ENCODE measurements at regions not wholly inside any gene's neighbourhood (a gene's known extent, or its start where the extent isn't known, plus 50 kb on each side); places are given as distances from the start of the nearest gene placed in this dataset.

DNA sequence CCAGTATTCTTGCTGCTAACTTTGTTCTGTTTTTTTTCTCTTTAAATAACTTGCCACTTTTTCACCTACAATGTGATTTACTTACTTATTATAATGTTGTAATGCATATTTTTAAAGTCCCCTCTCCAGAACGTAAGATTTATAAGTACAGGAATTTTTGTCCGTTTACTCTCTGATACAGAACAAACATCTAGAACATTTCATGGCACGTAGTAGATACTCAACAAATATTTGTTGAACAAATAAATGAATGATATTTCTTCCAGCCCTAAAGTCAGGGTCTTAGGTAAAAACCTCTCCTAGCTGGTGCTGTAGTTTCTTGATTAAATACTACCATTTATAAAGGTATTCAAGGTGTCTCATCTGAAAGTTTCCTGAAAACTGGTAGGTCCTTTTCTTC is 125.1 kb downstream of the ZBTB18 start:
- DNase-seq (ENCODE audit: low read depth) = no peak
- TF ChIP-seq, protein P1, sequence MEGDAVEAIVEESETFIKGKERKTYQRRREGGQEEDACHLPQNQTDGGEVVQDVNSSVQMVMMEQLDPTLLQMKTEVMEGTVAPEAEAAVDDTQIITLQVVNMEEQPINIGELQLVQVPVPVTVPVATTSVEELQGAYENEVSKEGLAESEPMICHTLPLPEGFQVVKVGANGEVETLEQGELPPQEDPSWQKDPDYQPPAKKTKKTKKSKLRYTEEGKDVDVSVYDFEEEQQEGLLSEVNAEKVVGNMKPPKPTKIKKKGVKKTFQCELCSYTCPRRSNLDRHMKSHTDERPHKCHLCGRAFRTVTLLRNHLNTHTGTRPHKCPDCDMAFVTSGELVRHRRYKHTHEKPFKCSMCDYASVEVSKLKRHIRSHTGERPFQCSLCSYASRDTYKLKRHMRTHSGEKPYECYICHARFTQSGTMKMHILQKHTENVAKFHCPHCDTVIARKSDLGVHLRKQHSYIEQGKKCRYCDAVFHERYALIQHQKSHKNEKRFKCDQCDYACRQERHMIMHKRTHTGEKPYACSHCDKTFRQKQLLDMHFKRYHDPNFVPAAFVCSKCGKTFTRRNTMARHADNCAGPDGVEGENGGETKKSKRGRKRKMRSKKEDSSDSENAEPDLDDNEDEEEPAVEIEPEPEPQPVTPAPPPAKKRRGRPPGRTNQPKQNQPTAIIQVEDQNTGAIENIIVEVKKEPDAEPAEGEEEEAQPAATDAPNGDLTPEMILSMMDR (conservative IDR thresholded peaks at IDR 0.05; ENCODE audit: low read depth, low read length) = no peak
- H3K4me3 ChIP-seq (ENCODE audit: low read length) = no peak overlapping the region

DNA sequence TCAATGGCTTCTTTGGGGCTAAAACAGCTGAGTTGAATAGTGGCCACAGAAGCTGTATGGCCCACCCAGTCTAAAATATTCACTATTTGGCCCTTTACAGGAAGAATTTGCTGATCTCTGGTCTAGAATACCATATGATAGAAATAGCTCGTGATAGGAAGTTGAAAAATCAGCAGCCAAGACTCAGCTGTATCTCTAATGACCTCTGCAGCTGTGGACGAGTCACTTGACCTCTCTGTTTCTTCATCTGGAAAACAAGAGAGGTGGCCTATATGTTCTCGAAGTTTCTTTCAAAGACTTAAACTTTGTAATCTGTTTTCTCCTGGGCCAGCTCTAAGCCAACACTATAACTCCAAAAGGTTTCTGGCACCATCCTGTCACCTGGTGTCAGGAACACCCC is 129.2 kb downstream of the ZBTB18 start:
- H3K4me3 ChIP-seq (ENCODE audit: low read length) = no peak overlapping the region
- TF ChIP-seq, protein P1 (conservative IDR thresholded peaks at IDR 0.05; ENCODE audit: low read depth, low read length) = no peak
- no peak for DNase-seq (ENCODE audit: low read depth)

DNA sequence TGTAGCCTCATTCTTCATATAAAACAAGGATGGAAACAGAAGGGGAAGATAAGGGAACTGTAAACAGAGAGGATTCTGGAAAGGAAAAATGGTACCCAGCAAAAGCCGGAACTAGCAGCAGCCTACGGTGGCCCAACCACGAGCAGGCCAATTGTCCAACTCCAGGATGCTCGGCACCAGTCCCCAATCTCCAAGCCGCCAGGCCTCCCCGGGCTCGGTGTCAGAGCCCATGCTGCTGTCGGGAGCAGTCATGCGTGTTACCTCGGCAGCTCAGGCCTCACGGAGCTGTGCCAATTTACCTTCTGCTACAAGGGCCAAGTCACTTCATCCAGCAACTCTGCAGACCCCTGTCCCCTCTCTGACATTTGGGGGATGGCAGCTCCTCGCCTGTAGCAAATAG is 130.8 kb downstream of the ZBTB18 start:
- DNase-seq (ENCODE audit: low read depth) = no peak
- TF ChIP-seq, protein P1 (conservative IDR thresholded peaks at IDR 0.05; ENCODE audit: low read depth, low read length) = no peak
- no peak overlapping the region for H3K4me3 ChIP-seq (ENCODE audit: low read length)

DNA sequence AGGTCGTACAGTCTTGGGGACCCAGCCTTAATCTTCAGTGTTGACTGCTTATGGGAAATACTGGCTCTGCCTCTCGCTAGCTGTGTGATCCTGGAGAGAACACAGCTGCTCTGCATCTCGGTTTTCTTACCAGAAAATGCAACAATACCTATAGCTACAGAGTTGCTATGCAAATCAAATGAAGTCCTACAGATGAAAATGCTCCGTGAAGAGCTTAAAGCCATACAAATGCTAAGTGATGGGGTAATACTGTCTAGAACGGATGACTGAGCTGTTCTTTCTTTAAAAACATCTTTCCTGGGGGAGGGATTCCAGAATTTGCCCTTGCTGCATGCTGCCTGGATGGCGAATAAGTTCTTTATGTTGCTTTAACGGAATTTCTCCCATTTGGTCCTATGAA is 132.0 kb downstream of the ZBTB18 start:
- H3K4me3 ChIP-seq (ENCODE audit: low read length) = no peak overlapping the region
- DNase-seq (ENCODE audit: low read depth) = no peak
- TF ChIP-seq, protein P1 (conservative IDR thresholded peaks at IDR 0.05; ENCODE audit: low read depth, low read length) = no peak

DNA sequence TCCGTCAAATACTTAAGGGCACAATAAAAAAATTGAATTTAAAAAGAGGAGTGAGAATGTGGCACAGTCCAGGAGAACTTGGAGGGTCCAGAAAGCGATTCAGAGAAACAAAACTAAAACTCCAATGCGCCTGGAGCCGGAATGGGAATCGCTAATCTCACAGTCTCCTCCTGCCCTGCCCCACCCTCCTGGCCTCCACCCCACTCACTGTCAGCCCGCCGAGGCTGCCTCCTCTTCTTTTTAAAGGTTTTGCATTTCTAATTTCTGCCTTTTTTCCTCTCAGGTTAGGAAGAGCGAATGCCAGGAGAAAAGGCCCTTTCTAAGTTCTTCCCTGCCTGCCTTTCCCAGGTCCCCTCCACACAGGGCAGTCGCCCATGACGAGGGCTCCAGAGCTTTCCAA is 135.3 kb downstream of the ZBTB18 start:
- DNase-seq (ENCODE audit: low read depth) = no peak
- TF ChIP-seq, protein P1 (conservative IDR thresholded peaks at IDR 0.05; ENCODE audit: low read depth, low read length) = no peak
- H3K4me3 ChIP-seq (ENCODE audit: low read length) = no peak overlapping the region

DNA sequence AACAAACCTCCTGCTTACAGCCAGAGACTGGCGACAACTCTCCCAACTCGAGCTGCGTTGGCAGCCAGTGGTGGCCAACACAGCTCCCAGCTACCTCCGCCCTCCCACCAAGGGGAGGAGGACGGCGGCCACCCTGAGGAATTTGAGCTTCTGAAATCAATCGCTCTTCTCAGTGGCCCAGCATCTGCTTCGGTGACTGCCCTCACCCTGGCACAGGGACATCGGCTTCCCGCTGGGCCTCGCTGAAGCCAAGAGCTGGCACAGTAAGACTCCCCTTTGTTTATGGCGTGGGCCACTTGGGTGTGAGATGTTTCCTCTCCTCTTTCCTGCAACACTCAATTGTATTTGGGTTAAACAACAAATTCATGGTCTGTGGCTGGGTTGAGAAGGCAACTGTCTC is 136.2 kb downstream of the ZBTB18 start:
- TF ChIP-seq, protein P1 (conservative IDR thresholded peaks at IDR 0.05; ENCODE audit: low read depth, low read length) = no peak
- no peak for DNase-seq (ENCODE audit: low read depth)
- H3K4me3 ChIP-seq (ENCODE audit: low read length) = no peak overlapping the region

DNA sequence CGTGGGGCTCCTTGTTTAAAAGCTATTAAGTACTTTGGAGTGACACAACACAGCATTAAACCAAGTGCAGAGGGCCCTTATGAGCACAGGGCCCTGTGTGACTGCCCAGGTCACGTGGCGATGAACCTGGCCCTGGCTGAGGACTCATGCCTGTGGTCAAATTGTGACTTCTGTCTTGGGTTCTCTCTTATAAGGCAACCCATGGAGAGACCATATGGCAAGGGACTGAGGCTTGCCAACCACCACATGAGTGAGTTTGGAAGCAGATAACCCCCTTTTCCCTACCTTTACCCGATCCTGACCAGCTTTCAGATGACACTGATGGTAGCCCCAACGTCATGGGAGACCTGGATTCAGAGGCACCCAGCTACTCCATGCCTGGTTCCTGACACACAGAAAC is 140.5 kb downstream of the ZBTB18 start:
- TF ChIP-seq, protein P1 (conservative IDR thresholded peaks at IDR 0.05; ENCODE audit: low read depth, low read length) = no peak
- DNase-seq (ENCODE audit: low read depth) = no peak
- no peak overlapping the region for H3K4me3 ChIP-seq (ENCODE audit: low read length)
